Osteocyte (in vitro differentiated cells): ENCODE measurements at regions not wholly inside any gene's neighbourhood (a gene's known extent, or its start where the extent isn't known, plus 50 kb on each side); places are given as distances from the start of the nearest gene placed in this dataset.

Experiments
- DNase-seq: peaks from one replicate; pipeline ENCODE4 v3.0.0; 2021; ENCODE audit warnings: mixed read lengths; ENCODE audit not compliant: unreplicated experiment; ENCODE audit errors: extremely low spot score
- H3K27ac Mint-ChIP-seq: one replicate; pipeline ENCODE4 v1.8.0; 2021; ENCODE audit warnings: mild to moderate bottlenecking, mixed read lengths; ENCODE audit not compliant: unreplicated experiment
- H3K27me3 Mint-ChIP-seq: one replicate; pipeline ENCODE4 v1.8.0; 2021; ENCODE audit warnings: mixed read lengths; ENCODE audit not compliant: unreplicated experiment
- H3K36me3 Mint-ChIP-seq: one replicate; pipeline ENCODE4 v1.8.0; 2021; ENCODE audit warnings: mixed read lengths; ENCODE audit not compliant: unreplicated experiment
- H3K4me1 Mint-ChIP-seq: one replicate; pipeline ENCODE4 v1.8.0; 2021; ENCODE audit warnings: mixed read lengths; ENCODE audit not compliant: unreplicated experiment
- H3K4me3 Mint-ChIP-seq: one replicate; pipeline ENCODE4 v1.8.0; 2021; ENCODE audit warnings: mild to moderate bottlenecking, moderate library complexity, mixed read lengths; ENCODE audit not compliant: unreplicated experiment
- H3K9me3 Mint-ChIP-seq: one replicate; pipeline ENCODE4 v1.8.0; 2021; ENCODE audit warnings: mixed read lengths; ENCODE audit not compliant: unreplicated experiment
- CTCF ChIP-seq: fragments of 200-600 bp; sonication (generic); IDR thresholded peaks from 2 replicates; pipeline ENCODE4 v1.5.0; 2021; ENCODE audit warnings: antibody characterized with exemption, mild to moderate bottlenecking, moderate library complexity

GRCh38 chr2:208552943-208553342 is 146.4 kb downstream of the PTH2R start:
- TF ChIP-seq CTCF, result no peak
- H3K36me3 Mint-ChIP-seq, result no peaks in the 10 kb centered on the region

GRCh38 chr2:208556983-208557484 is 150.4 kb downstream of the PTH2R start:
- no peak for TF ChIP-seq CTCF
- H3K27ac Mint-ChIP-seq, result no peak overlapping the region
- H3K4me1 Mint-ChIP-seq, result no peaks in the 10 kb centered on the region

More at GRCh38 chr2:208552943-208553342, 146.4 kb downstream of the PTH2R start:
- no peak for DNase-seq
- H3K27ac Mint-ChIP-seq, result no peak overlapping the region
- peaks cover 17% of the 10 kb centered on the region for H3K9me3 Mint-ChIP-seq
- H3K4me1 Mint-ChIP-seq, result no peaks in the 10 kb centered on the region
- no peaks in the 10 kb centered on the region for H3K27me3 Mint-ChIP-seq
- H3K4me3 Mint-ChIP-seq, result no peak overlapping the region

GRCh38 chr2:208565690-208566416 is 159.3 kb downstream of the PTH2R start:
- no peaks in the 10 kb centered on the region for H3K4me1 Mint-ChIP-seq
- H3K36me3 Mint-ChIP-seq, result no peaks in the 10 kb centered on the region
- peaks cover 9% of the 10 kb centered on the region for H3K9me3 Mint-ChIP-seq
- H3K27ac Mint-ChIP-seq, result no peak overlapping the region
- no peak for DNase-seq
- no peak overlapping the region for H3K4me3 Mint-ChIP-seq
- H3K27me3 Mint-ChIP-seq, result peaks cover 4% of the 10 kb centered on the region
- TF ChIP-seq CTCF, result no peak

More at GRCh38 chr2:208556983-208557484, 150.4 kb downstream of the PTH2R start:
- peaks cover 16% of the 10 kb centered on the region for H3K9me3 Mint-ChIP-seq
- no peaks in the 10 kb centered on the region for H3K36me3 Mint-ChIP-seq
- no peaks in the 10 kb centered on the region for H3K27me3 Mint-ChIP-seq
- DNase-seq, result no peak
- H3K4me3 Mint-ChIP-seq, result no peak overlapping the region

DNA sequence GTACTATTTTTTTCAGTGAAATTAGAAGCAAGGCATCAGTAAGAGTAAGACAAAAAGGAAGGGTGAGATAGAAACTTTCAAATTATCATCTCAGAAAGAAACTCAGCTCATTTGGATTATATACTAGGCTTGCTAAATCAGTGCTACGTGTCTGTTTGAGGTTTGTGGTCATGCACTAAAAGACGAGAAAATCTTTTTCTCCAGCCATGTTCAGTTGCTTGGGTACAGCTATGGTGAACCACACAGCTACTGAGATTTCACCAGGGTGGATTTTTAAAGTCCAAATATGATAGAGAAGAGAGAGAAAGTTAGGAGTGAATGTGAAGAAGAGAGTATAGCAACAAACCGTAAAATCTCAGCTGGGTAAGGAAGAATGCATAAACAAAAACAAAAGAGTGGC is 161.6 kb downstream of the PTH2R start:
- no peak overlapping the region for H3K4me3 Mint-ChIP-seq
- H3K9me3 Mint-ChIP-seq, result peaks cover 5% of the 10 kb centered on the region
- no peaks in the 10 kb centered on the region for H3K4me1 Mint-ChIP-seq
- no peaks in the 10 kb centered on the region for H3K36me3 Mint-ChIP-seq
- no peak overlapping the region for H3K27ac Mint-ChIP-seq
- no peak for DNase-seq
- peaks cover 8% of the 10 kb centered on the region for H3K27me3 Mint-ChIP-seq
- no peak for TF ChIP-seq CTCF

- H3K36me3 Mint-ChIP-seq, result no peaks in the 10 kb centered on the region
- peaks cover 5% of the 10 kb centered on the region for H3K9me3 Mint-ChIP-seq
- H3K27me3 Mint-ChIP-seq, result peaks cover 8% of the 10 kb centered on the region
- no peaks in the 10 kb centered on the region for H3K4me1 Mint-ChIP-seq
- no peak overlapping the region for H3K4me3 Mint-ChIP-seq
- DNase-seq, result no peak
- H3K27ac Mint-ChIP-seq, result no peak overlapping the region
- no peak for TF ChIP-seq CTCF
Observed at GRCh38 chr2:208570066-208570465, 163.5 kb downstream of the PTH2R start.
